Stomach (tissue), 8 donors: ENCODE measurements at regions not wholly inside any gene's neighbourhood (a gene's known extent, or its start where the extent isn't known, plus 50 kb on each side); places are given as distances from the start of the nearest gene placed in this dataset.
"Not testable (repeated sequence)": the region's sequence is repeated elsewhere in the genome, so short reads cannot be mapped to it uniquely, and the experiment has no call there.

ENCODE experiments used
- DNase-seq, 2 donors: peaks; one replicate each; pipeline versions ENCODE4 v3.0.0 to v3.0.0-alpha.2; 2013 to 2019
- H3K27ac ChIP-seq, 5 donors: fragments of 200-600 bp in 4 of 5; sonication (generic) in 4 of 5; one replicate each; pipeline ENCODE4 v1.5.1; 2013 to 2019; ENCODE audit warnings: mild to moderate bottlenecking in 1 of 5, moderate library complexity in 1 of 5
- H3K27me3 ChIP-seq, 3 donors: fragments of 200-600 bp; sonication (generic); one replicate each; pipeline ENCODE4 v1.5.1; 2017 to 2019; ENCODE audit warnings: mixed run types in 1 of 3
- H3K36me3 ChIP-seq, 4 donors: fragments of 200-600 bp; sonication (generic); 1 replicate in 3 of 4; 2 replicates in 1 of 4; pipeline ENCODE4 v1.5.1; 2016 to 2019
- H3K4me1 ChIP-seq, 4 donors: fragments of 200-600 bp; sonication (generic); one replicate each; pipeline ENCODE4 v1.5.1; 2016 to 2019
- H3K4me3 ChIP-seq, 4 donors: fragments of 200-600 bp; sonication (generic) in 3 of 4; one replicate each; pipeline ENCODE4 v1.5.1; 2016 to 2019; ENCODE audit warnings: mild to moderate bottlenecking in 1 of 4
- H3K9me3 ChIP-seq, 4 donors: fragments of 200-600 bp; sonication (generic); one replicate each; pipeline ENCODE4 v1.5.1; 2016 to 2019
- EP300 ChIP-seq: sonication (generic); formaldehyde crosslinking; IDR thresholded peaks from one replicate; pipeline ENCODE4 v1.6.1; 2017; ENCODE audit warnings: antibody characterized with exemption
- POLR2A ChIP-seq, 4 donors: fragments of 450-650 bp; IDR thresholded peaks; one replicate each; pipeline ENCODE4 v1.6.1; 2016; ENCODE audit warnings: antibody characterized with exemption in 4 of 4, control low read depth in 2 of 4, mild to moderate bottlenecking in 1 of 4, moderate library complexity in 1 of 4
- POLR2AphosphoS5 ChIP-seq, 3 donors: sonication (generic); formaldehyde crosslinking; IDR thresholded peaks; one replicate each; pipeline ENCODE4 v1.6.1; 2016; ENCODE audit warnings: antibody characterized with exemption in 3 of 3
- WGBS, 5 donors: extraction: QIAGEN DNeasy Blood & Tissue Kit in 3 of 5; methylation state at CpG; one replicate each; pipeline versions ENCODE4 v1.1.5 to v1.1.7; 2013 to 2018; 5-methylcytosine and 5-hydroxymethylcytosine counted together
- intact Hi-C: fragments of 100-400 bp; cut with DNase I; formaldehyde crosslinking; loops from one replicate; pipeline ENCODE4 v1.15.1; 2023; ENCODE audit warnings: low total_unique reads
- TF ChIP-seq, protein P1 (sequence below), 7 experiments: fragments of 450-650 bp in 4 of 7; fragments of 200-600 bp in 3 of 7; sonication (generic) in 3 of 7; IDR thresholded peaks; one replicate each; pipeline ENCODE4 v1.5.1; 2016 to 2019; ENCODE audit warnings: antibody characterized with exemption in 7 of 7, control low read depth in 2 of 7, mild to moderate bottlenecking in 1 of 7
- donor health status: healthy with polysubstance abuse.
- donor health status: Bipolar disorder and iron deficiency.
- donor health status: healthy.

DNA sequence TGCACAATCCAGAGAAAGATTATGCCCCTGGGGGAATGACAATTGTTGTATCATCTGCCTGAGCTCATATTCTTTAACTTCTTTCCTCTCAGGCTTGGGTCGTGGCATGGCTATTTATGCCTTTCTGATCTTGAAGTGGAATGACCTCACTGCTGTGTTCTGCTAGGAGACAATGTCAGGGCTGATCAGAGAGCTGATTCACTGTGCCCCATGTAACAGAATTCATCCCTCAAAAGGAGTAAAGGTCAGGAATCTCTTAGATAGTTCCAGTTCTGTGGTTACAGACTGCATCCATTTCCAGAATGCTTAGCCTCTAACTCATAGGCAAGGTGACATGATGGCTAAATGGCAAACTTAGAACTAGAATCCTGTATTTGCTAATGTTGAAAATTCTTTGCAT is 511.7 kb upstream of the CNTNAP5 start:
- Histone ChIP-seq H3K9me3 (no peaks in the 10 kb centered on the region), H3K4me3 (no peak overlapping the region), H3K4me1 (no peaks in the 10 kb centered on the region), H3K27ac (no peak overlapping the region), H3K36me3 (no peaks in the 10 kb centered on the region), H3K27me3 (no peaks in the 10 kb centered on the region)
- no peak for DNase-seq
- WGBS, 5 donors: 23 to 32% (median 31%) methylated on average over 1 of the region's 1 CpG
- TF ChIP-seq EP300 (no peak), POLR2AphosphoS5 (IDR thresholded peaks at IDR 0.05) (no peak), POLR2A (IDR thresholded peaks at IDR 0.05) (no peak)
- TF ChIP-seq, protein P1, sequence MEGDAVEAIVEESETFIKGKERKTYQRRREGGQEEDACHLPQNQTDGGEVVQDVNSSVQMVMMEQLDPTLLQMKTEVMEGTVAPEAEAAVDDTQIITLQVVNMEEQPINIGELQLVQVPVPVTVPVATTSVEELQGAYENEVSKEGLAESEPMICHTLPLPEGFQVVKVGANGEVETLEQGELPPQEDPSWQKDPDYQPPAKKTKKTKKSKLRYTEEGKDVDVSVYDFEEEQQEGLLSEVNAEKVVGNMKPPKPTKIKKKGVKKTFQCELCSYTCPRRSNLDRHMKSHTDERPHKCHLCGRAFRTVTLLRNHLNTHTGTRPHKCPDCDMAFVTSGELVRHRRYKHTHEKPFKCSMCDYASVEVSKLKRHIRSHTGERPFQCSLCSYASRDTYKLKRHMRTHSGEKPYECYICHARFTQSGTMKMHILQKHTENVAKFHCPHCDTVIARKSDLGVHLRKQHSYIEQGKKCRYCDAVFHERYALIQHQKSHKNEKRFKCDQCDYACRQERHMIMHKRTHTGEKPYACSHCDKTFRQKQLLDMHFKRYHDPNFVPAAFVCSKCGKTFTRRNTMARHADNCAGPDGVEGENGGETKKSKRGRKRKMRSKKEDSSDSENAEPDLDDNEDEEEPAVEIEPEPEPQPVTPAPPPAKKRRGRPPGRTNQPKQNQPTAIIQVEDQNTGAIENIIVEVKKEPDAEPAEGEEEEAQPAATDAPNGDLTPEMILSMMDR (IDR thresholded peaks at IDR 0.05): no peak
- intact Hi-C loops: no loop called here

DNA sequence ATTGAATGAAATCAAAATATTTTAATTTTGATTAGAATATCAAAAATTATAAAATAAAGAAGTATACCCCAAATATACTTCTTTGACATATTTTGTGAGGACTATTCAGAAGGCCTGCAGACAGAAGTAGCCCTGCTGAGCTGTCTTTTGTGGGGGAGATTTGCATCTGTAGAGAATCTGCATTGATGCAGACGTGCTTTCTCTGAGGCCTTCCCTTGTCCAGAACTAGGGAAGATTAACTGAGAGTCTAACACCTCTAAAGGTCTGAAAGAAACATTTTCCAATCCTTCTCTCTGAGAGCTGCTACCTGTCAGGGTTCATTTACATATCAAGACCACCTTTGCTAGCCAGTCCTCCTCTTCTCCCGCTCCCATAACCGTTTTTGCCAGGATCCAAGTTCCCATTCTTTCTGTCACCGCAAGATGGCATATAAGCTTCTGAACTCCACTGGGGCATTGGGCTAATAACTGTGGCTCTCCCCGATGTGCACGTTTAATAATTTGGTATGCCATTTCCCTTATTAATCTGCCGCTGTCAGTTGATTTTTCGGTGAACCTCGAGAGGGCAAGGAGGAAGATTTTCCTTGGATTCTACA is 510.4 kb upstream of the CNTNAP5 start:
- H3K4me1 ChIP-seq: no peaks in the 10 kb centered on the region
- no peaks in the 10 kb centered on the region for H3K36me3 ChIP-seq
- H3K27ac ChIP-seq: no peak overlapping the region
- intact Hi-C loops: no loop called here
- 70 to 79% (median 75%) methylated on average over 9 of the region's 9 CpGs for WGBS, 5 donors
- DNase-seq: no peak
- no peak overlapping the region for H3K4me3 ChIP-seq
- TF ChIP-seq POLR2AphosphoS5 (IDR thresholded peaks at IDR 0.05) (no peak), EP300 (no peak), POLR2A (IDR thresholded peaks at IDR 0.05) (no peak)
- TF ChIP-seq, protein P1 (IDR thresholded peaks at IDR 0.05): no peak
- no peaks in the 10 kb centered on the region for H3K27me3 ChIP-seq
- no peaks in the 10 kb centered on the region for H3K9me3 ChIP-seq

DNA sequence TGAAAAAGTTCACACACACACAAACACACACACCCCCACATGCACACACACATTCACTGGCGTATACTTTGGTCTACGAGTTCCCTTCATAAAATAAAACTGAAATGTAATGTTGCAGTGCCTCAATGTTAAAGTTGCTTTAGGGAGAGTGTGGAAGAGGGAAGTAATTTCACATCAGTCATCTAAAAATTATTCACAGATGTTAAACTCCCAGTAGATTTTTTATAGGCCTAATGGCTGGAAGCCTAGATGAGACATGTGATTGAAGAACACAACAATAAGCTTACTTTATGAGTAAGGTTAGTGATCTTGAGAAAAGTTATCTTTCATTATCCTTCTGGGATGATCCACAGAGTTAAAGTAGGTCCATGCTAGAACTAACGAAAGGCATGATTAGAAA is 506.7 kb upstream of the CNTNAP5 start:
- H3K9me3 ChIP-seq: peaks cover 0 to 5% (median 1%) of the 10 kb centered on the region in 4 donors
- no peaks in the 10 kb centered on the region for H3K4me1 ChIP-seq
- no peak overlapping the region for H3K27ac ChIP-seq
- DNase-seq: peak in 1 of 2 donors; percentile 47
- H3K27me3 ChIP-seq: no peaks in the 10 kb centered on the region
- intact Hi-C loops: no loop called here
- no peak overlapping the region for H3K4me3 ChIP-seq
- H3K36me3 ChIP-seq: no peaks in the 10 kb centered on the region
- WGBS, 5 donors: 73 to 85% (median 78%) methylated on average over 3 of the region's 3 CpGs
- no peak for TF ChIP-seq POLR2AphosphoS5 (IDR thresholded peaks at IDR 0.05)
- TF ChIP-seq EP300: no peak
- TF ChIP-seq POLR2A (IDR thresholded peaks at IDR 0.05): no peak
- TF ChIP-seq, protein P1 (IDR thresholded peaks at IDR 0.05): no peak

DNA sequence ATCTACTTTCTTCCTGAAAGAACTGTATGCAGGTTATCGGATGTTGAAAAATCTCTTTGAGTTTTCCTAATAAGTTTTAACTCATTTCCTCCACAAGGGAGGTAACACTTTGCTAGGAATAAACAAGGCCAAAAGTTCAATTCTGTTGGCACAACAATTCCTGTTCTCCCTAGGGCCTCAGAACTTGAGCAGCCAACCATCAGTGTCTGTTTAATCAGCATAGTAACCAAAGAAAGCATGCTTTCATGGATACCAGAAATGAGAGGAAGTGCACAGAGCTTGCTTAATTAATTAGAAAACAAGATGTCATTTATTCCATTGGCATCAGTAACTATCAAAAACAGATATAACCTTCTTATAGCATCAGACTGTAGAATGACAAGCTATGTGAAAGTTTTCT is 503.2 kb upstream of the CNTNAP5 start:
- intact Hi-C loops: no loop called here
- WGBS, 5 donors: 0 to 81% (median 48%) methylated on average over 1 of the region's 1 CpG
- no peaks in the 10 kb centered on the region for H3K36me3 ChIP-seq
- no peaks in the 10 kb centered on the region for H3K4me1 ChIP-seq
- H3K9me3 ChIP-seq: peaks cover 0 to 14% (median 5%) of the 10 kb centered on the region in 4 donors
- no peak for TF ChIP-seq POLR2AphosphoS5 (IDR thresholded peaks at IDR 0.05)
- no peak for TF ChIP-seq POLR2A (IDR thresholded peaks at IDR 0.05)
- TF ChIP-seq EP300: no peak
- TF ChIP-seq, protein P1 (IDR thresholded peaks at IDR 0.05): no peak
- DNase-seq: peak in 1 of 2 donors; percentile 38
- H3K27me3 ChIP-seq: no peaks in the 10 kb centered on the region
- no peak overlapping the region for H3K27ac ChIP-seq
- H3K4me3 ChIP-seq: no peak overlapping the region

DNA sequence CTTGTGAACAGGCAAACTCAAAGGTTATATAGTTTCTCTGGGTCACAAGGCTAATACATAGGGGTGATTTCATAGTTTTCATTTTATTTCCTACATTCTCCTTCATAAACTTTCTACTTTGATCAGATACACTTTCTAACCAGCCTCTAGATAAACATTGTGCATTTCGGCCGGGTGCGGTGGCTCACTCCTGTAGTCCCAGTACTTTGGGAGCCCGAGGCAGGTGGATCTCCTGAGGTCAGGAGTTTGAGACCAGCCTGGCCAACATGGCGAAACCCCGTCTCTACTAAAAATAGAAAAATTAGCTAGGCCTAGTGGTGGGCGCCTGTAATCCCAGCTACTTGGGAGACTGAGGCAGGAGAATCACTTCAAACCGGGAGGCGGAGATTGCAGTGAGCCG is 502.6 kb upstream of the CNTNAP5 start:
- H3K27me3 ChIP-seq, intact Hi-C loops, H3K4me3 ChIP-seq, H3K27ac ChIP-seq, H3K4me1 ChIP-seq, H3K36me3 ChIP-seq, DNase-seq: not testable (repeated sequence)
- 84 to 88% (median 85%) methylated on average over 10 of the region's 10 CpGs for WGBS, 5 donors
- H3K9me3 ChIP-seq: peaks cover 0 to 20% (median 5%) of the 10 kb centered on the region in 4 donors
